ENCODE measurements at regions not wholly inside any gene's neighbourhood (a gene's known extent, or its start where the extent isn't known, plus 50 kb on each side); places are given as distances from the start of the nearest gene placed in this dataset.

- no peak for DNase-seq (ENCODE audit: low spot score)
Measured at GRCh38 chr16:86914876-86915717, 336.7 kb downstream of the FOXL1 start.

- DNase-seq (ENCODE audit: low spot score), result no peak
Measured at GRCh38 chr16:86917471-86918365, 339.4 kb downstream of the FOXL1 start.

DNA sequence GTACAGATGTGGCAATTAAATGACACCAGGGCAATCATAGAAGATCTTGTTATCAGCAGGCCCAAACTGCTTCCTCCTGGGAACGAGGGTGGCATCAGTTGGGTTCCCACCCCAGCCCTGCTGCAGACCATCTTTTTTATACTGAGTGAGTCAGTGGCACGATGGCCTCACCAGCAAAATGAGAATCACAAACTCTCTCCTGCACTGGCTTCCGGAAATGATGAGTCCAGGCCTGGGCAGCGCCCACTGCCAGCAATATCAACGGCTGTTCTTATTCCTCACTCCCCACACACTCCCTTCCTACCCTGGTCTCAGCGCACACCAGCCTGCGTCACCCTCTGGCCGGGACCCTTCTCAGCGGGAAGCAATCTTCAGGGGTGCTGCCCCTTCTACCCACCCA is 340.3 kb downstream of the FOXL1 start:
- no peak for DNase-seq (ENCODE audit: low spot score)

DNA sequence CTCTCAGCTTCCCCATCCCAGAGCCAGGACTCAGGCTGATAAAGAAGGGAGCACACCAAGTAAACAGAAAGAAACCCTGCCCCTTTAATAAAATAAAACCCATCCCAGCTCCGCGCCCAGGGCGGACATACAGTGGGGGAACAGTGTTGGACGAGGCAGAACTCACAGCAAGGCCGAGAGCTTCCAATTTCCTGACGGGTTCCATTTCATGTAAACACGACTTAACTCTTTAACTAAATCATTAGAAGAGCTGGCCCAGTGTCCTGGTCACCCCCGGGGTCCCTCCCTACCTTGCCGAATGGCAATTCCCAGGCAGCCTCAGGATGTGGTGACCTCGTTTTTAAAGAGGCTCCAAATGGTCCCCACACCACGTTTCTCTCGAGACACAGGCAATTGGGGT is 340.7 kb downstream of the FOXL1 start:
- DNase-seq (ENCODE audit: low spot score), result no peak

DNA sequence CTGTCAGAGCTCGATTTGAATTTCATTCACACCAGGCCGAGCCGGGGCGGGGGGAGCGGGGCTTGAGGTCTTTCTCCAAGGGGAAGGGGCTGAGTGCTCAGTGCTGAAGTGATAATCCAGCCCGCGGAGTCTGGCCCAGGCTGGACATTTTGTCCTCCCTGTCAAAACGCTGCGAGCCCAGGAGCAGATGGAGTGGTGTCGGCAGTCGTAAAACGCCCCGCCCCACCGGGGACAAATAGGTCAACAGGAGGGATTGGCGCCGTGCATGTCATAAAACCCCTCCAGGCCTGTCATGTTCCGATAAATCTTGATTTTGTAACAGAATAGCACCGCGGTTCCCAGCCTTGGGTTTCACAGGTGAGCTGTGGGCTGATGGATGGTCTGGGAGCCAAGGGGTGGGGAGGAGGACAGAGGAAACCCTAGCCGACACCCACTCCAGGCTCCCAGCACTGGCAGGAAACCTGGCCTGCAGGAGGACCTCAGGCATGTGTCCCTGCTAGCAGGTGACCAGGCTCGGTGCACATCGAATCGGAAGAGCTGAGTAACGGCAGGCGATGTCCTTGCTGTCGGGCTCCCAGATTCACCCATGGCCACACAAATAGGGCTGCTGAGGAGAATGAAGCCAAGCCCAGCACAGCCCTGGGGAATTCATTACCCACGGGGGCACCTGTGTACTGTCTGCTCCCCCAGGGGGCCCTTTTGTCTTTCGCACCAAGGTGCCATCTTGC is 341.4 kb downstream of the FOXL1 start:
- no peak for DNase-seq (ENCODE audit: low spot score)

DNA sequence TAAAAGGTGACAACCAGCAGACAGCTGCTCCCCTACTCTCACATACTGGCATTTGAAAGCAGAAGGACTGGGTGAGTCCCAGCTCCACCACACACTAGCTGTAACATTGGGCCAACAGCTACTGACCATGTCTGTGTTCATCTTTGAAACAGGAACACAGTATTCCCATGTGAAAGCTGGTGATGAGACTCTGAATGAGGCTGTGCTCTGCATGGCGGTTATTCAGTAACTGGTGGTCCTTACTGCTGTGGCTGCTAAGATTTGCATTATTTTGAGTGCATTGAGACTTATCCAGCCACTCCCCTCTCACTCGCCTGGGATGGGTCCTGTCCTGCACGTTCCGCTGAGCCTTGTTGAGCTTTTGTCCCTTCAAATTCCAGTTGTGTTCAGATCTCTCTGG is 342.9 kb downstream of the FOXL1 start:
- no peak for DNase-seq (ENCODE audit: low spot score)

- DNase-seq (ENCODE audit: low spot score), result no peak
Measured at GRCh38 chr16:86922311-86922710, 344.0 kb downstream of the FOXL1 start.

DNA sequence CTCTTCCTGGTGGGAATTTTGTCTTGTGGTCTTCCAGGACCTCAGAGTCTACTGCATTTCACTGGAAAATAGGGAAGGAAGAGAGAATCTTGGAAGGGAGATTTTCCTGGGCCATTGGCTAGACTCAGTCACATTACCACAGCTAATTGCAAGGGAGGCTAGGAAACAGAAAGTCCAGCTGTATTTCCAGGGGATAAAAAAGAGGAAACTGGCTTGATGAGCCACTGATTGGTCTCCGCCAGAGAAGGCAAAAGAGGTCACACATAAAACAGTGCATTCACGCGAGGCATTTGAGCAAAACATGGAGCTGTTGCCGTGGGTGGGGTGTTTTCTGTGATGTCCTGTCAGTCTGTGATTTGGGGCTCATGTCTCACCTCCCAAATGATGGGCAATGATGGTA is 345.3 kb downstream of the FOXL1 start:
- no peak for DNase-seq (ENCODE audit: low spot score)

- DNase-seq (ENCODE audit: low spot score), result no peak
Measured at GRCh38 chr16:86924537-86924936, 346.2 kb downstream of the FOXL1 start.

DNA sequence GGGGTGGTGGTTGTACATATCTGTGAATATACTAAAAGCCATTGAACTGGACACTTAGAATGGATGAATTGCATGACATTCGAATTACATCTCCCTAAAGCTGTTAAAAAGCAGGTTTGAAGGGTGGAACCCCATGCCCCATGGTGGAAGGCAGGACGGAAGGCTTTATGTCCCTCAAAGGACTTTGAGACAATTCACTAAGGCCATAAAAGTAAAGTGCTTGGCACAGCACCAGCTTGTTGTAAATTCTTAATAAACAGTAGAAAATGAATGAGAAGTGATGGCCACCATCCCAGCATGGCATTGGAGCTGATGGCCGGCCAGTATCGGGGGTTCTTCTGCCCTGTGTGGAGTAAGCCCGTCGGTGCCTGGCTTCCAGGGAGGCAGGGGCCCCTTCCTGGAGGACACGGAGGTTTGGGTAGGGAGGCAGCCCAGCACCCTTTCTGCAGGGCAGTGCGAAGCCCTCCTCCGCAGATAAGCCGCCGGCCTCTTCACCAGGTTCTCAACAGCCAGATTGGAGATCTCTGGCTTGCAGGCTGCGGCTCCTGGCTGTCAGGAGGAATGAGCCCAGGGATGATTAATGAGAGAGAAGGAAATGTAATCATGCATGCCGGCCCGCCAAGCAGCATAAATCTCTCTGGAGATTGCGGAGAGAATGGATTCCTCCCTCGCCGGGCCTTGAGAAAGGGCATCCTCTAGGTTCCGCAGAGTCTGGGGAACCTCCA is 346.9 kb downstream of the FOXL1 start:
- no peak for DNase-seq (ENCODE audit: low spot score)

- DNase-seq (ENCODE audit: low spot score), result no peak
Measured at GRCh38 chr16:86926181-86927094, 348.1 kb downstream of the FOXL1 start.

DNA sequence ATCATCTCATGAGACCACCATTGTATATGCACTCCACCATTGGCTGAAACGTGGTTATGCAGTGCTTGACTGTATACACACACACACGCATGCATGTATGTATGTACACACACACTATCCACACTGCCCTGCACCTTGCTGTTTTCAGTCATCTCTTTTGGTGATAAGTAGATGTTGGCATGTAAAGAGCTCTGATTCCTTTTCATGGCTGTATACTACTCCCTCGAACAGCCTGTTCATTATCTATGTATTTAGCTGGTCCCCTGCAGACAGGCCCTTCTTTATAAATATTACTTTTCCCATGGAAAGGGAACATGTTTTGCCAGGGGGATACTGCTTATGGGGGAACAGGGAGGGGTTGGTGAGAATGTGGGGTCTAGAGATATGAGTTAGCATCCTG is 349.4 kb downstream of the FOXL1 start:
- DNase-seq (ENCODE audit: low spot score), result no peak

DNA sequence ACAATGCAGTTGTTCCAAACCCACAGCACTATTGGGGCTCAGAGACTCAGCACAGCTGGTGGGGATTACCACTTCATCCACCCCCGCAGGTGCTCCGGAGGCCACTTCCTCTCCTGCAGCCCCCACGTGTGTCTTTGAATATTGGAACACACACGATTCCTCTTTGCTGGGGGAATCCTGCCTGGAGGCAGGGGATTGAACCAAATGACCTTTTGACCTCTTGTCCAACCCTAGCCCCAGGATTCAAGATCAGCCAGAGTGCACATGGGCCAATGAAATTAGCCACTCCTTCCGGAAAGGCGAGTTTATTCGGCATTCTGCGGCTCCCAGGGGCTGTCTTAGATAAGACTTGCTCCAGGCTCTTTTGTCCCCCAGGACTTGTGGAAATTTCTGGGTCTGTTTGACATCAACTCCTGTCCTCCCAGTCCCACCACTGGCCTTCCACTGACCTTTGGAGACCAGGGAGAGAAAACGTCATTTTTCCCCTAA is 350.2 kb downstream of the FOXL1 start:
- no peak for DNase-seq (ENCODE audit: low spot score)

GRCh38 chr16:86929057-86929871 is 350.9 kb downstream of the FOXL1 start:
- DNase-seq (ENCODE audit: low spot score), result no peak

DNA sequence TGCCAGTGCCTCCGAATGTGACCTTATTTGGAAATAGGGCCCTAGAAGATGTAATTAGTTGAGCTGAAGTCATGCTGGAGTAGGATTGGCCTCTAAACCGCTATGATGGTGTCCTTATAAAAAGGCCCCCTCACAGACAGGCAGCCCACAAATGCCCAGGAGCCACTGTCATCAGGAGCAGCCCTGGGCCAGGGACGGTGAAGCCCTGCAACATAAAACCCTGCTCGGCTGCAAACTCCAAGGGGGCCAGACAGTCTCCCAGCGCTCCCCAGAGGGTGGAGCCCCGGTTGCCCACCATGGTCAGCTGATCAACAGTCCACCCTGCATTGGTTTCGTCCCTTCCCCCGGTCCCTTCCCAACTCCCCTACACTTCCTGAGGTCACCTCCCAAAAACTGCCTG is 351.7 kb downstream of the FOXL1 start:
- DNase-seq (ENCODE audit: low spot score), result no peak

GRCh38 chr16:86930663-86931373 is 352.5 kb downstream of the FOXL1 start:
- DNase-seq (ENCODE audit: low spot score), result no peak

DNA sequence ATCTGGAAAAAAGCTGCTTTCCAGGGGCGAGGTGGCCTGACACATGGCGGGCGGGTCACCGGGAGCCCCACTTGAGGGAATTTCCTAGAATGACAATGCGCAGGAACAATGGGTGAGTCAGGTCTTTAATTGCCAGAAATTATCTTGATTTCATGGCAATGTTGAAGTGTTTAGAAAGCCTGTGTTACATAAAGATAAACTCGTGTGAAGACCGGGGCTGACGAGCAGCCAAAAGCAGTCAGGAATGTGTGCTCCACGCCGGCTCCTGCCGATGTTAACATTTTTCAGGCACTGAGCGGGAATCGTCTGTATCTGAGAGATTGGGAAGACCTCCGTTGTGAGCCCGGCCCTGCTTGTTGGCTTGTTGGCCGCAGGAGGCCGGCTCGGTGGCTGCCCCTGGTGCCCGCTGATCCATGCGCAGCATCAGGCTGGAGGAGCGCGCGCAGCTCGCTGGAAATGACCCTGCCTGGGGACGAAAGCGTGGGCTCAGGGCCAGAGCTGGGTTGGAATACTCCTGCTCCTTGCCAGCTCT is 353.1 kb downstream of the FOXL1 start:
- no peak for DNase-seq (ENCODE audit: low spot score)

DNA sequence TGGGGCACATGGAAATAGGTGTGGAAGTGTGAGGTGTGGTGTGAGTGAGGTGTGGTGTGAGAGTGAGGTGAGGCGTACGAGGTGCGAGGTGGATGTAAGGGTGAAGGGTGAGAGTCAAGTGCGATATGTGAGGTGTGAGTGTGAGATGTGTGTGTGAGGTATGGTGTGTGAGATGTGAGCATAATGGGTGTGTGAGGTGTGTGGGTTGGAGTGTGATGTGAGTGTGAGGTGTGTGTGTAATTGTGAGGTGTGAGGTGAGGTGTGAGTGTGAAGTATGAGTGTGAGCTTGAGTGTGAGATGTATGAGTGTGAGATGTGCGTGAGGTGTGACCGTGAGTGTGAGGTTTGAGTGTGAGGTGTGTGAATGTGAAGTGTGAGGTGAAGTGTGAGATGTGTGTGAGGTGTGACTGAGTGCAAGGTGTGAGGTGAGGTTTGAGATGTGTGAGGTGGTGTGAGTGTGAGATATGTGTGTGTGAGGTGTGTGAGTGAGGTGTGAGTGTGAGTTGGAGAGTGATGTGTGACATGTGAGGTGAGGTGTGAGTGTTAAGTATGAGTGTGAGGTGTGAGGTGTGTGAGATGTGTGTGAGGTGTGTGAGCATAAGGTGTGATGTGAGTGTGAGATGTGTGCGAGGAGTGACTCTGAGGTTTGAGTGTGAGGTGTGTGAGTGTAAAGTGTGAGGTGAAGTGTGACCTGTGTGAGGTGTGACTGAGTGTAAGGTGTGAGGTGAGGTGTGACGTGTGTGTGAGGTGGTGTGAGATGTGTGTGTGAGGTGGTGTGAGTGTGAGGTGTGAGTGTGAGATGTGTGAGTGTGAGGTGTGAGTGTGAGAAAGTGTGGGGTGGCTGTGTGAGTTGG is 354.0 kb downstream of the FOXL1 start:
- DNase-seq (ENCODE audit: low spot score), result no peak
